Activated CD4-positive, CD25-positive, alpha-beta regulatory T cell (primary cell): ENCODE measurements at regions not wholly inside any gene's neighbourhood (a gene's known extent, or its start where the extent isn't known, plus 50 kb on each side); places are given as distances from the start of the nearest gene placed in this dataset.
"Not testable (repeated sequence)": the region's sequence is repeated elsewhere in the genome, so short reads cannot be mapped to it uniquely, and the experiment has no call there.

ENCODE experiments used
- DNase-seq, 4 experiments: peaks; one replicate each; lab custom pipeline; 2025; lab: John Stamatoyannopoulos, UW

DNA sequence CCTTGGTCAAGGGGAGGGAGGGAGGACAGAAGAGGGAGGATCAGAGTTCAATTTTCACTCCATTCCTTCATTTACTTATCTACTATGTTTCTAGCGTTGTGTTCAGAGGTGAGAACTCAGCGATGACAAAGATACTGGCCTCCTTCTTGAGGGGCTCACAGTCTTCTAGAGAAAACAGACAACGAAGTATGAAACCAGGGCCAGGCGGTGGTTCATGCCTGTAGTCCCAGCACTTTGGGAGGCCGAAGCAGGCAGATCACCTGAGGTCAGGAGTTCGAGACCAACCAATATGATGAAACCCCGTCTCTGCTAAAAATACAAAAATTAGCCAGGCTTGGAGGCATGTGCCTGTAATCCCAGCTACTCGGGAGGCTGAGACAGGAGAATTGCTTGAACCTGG, 277.4 kb downstream of the MYCN start:
- DNase-seq = not testable (repeated sequence)

DNA sequence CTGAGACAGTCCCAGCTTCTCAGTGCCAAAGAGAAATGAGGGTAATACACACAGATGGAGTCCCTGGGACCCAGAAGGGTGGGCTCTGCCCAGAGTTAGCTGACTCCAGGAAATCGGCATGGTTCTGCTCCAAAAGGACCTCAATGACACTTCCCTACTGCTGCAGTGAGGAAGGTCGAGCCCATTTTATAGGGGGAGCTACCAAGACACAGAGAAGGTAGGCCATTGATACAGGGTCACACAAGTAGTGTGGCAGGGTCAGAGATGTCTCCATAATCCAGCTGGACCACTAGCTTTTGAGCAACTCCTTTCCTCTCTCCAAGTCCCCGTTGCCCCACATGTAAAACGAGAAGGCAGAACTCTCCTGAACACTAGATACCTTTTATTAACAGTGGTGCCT, 276.9 kb downstream of the MYCN start:
- no peak for DNase-seq

DNA sequence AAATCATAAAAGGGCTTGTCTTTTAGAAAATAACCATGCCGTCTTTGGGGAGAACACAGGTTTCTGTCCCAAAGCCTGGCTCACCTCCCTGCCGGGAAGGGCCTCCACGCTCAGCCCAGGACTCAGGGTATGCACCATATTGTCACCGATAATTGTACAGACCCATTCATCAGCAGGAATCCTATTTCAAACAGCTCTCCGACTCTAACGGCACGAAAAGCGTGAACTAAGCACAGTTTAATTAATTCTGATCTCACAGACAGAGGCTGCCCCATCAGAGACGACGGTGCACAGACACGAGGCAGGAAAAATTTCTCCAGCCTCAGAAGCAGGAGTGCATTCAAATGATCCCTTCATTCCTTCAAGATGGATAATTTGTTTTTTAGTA, 276.2 kb downstream of the MYCN start:
- no peak for DNase-seq

- DNase-seq = no peak
Observed at GRCh38 chr2:16215902-16216557, 275.7 kb downstream of the MYCN start.

- no peak for DNase-seq
Observed at GRCh38 chr2:16214861-16215260, 274.5 kb downstream of the MYCN start.

GRCh38 chr2:16214391-16214790, 274.0 kb downstream of the MYCN start:
- no peak for DNase-seq

DNA sequence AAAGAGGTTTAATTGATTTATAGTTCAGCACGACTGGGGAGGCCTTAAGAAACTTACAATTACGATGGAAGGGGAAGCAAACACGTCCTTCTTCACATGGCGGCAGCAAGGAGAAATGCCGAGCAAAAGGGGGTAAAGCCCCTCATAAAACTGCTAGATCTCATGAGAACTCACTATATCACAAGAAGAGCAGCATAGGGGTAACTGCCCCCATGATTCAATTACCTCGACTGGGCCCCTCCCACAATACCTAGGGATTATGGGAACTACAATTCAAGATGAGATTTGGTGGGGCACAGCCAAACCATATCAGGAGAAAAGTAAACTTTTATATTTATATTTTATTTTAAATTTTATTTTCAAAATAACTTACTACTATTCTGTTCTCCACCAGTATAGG, 272.0 kb downstream of the MYCN start:
- DNase-seq = no peak

DNA sequence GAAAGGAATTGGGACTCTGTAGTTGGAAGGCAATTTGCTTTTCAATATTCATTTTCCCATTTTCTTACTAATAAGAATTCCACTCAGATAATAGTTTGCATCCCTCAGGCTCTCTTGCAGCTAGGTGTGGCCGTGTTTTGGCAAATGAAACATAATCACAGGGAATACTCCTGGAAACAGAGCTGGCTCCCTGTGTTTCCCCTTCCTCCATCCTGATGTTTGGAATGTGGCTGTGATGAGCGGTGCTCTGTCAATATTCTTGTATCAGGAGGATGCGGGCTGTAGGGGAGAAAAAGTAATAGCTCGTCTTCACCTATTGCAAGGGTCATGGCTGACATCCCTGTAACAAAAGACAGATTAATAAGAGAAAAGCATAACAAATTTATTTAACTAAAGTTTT, 271.0 kb downstream of the MYCN start:
- DNase-seq = no peak

DNA sequence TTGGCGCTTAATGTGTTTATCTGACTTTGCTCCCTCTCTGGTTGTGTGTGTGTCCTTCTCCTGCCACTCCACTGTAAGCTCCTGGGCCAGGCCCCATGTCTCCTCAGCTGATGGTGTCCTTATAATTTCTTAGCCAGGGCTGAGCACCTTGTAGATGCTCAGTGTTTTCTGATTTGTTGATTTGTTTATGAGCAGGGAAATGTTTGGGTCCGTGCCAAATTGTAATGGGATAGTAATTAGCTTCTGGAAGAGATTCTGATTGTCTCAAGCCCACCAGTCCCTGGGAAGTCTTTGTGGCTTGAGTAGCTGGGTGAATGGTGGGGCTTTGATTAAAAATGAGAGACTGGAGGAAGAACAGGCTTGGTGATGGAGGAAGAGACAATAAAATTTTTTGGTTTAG, 270.5 kb downstream of the MYCN start:
- no peak for DNase-seq

- DNase-seq = no peak
Observed at GRCh38 chr2:16209799-16210198, 269.4 kb downstream of the MYCN start.

DNA sequence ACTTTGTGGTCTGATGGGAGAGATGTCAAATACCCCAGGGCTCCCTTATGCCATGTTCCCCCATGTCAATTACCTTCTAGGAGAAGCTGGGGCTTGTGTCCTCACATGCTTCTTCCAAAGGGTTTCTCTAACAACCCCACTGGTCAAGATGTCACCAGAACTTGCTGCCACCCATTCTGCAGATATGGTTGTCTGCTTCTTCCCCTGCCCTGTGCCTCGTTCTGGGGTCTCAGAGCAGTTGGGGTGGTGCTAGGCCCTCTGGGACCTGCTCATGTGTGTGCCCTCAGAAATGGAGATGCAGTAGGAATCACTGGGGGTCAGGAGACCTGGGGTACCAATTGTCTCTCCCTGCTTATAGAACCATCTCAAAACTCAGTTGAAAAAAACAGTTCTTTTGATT, 268.6 kb downstream of the MYCN start:
- DNase-seq = no peak

DNA sequence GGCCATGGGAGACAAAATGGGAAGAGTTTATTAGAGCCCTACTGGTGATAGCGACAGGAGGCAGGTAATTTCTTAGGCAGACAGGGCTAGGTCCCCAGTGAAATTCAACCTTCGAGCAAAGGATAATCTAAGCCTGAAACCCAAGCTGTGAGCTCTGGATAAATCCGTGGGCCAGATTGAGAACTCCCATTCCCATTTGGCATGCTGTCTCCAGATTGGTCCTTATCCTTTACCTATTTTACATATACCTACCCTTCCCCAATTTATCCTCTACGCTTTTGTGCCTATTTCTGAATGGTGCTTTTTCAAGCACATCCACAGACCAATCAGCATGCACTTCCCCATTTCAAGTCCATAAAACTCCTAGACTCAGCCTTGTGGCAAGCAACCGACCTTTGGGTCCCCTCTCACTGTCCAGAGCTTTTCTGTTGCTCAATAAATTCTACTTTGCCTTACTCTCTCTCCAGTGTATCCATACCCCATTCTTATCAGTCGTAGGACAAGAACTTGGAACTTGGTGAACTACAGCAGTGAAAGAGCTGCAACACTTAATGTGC, 268.0 kb downstream of the MYCN start:
- DNase-seq = no peak

- DNase-seq = no peak
Observed at GRCh38 chr2:16207611-16208010, 267.3 kb downstream of the MYCN start.

- no peak for DNase-seq
Observed at GRCh38 chr2:16207151-16207550, 266.8 kb downstream of the MYCN start.

- no peak for DNase-seq
Observed at GRCh38 chr2:16206191-16206944, 266.0 kb downstream of the MYCN start.

GRCh38 chr2:16205631-16206030, 265.3 kb downstream of the MYCN start:
- no peak for DNase-seq

GRCh38 chr2:16204886-16205620, 264.7 kb downstream of the MYCN start:
- no peak for DNase-seq

DNA sequence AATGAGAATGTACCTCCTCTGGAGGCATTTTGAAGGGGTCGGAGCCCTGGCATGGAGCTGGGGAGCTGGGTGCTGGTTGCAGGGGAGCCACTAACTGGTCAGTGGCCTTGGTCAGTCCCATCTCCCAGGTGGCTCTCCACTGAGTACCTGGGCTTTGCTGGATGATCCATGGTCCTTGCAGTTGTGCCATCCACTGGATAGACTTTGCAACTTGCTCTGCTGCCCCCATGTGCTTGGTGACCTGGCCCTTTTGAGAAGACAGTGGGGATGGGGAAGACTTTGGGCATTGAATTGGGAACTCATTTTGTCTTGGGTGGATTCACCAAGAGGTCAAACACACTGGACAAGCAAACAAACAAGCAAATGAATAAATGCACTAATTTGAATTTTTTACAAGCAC, 263.9 kb downstream of the MYCN start:
- DNase-seq = no peak

DNA sequence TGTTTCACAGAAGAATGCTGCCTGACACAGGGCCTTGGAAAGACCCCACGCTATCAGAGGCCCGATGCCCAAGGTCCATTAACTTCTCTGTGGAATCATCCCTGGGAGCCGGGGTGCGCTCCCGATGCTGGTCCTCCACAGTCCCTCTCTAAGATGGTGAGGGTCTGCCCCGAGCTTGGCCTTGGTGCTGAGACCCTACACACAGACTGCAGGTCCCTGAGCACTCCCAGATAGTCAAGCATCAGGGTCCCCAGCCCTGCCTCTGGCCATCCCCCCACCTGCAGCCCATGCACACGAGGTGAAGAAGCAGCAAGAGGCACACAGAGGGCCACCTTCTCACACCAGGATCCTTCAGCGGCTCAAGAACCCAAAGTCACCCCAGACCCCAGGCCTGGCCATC, 263.3 kb downstream of the MYCN start:
- DNase-seq = no peak

- no peak for DNase-seq
Observed at GRCh38 chr2:16203069-16203468, 262.7 kb downstream of the MYCN start.

DNA sequence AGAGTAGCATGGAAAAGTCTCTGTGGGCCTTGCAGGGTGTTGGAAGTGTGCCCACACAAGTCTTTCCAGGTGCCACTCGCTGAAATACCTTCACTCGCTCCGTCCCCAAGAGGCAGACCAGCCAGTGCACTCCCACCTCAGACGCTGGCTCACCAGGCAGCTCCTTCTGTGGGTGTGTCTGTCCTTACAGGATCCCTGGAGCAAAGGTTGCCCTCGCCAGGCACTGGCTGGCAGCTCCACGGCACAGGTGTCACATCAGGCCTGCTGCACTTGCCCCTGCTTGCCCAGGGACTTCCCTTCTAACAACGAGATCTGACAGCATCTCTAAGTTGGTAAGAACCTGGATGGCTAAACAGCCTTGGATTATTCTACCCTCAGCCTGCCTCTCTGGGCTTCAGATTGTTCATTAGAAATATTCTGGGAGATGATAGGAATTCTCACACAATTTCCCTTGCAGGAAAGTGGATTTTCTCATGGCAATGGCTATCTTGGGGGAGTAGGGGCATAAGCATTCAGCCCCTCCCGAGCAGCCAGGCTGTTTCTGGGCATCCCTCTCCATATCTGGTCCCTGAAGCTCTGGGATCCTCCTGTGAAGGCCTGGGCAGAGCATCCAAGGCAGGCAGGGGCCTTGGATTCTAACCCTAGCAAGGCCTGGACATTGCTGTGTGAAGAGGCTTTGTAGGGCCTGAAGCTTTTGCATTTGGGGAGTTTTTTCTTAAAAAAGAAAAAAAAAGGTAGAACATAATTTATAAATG, 262.1 kb downstream of the MYCN start:
- no peak for DNase-seq

DNA sequence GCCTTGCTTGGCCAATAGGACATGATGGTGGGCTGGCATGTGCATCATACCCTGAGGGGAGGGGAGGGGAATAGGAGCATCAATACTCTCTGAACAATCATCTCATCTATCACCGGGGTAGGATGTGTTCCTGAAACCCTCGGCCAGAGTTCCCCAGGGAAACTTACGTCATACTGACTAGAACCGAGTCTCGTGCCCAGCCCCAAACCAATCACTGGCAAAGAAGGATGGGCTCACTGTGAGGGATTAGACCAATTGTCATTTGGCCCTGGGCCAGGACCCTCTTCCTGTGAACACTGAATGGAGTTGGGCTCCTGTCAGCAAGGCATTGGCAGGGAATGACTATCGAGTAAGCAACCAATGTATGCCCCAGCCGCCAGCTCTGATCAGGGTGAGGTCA, 261.5 kb downstream of the MYCN start:
- no peak for DNase-seq
